KMS-11 (cell line): ENCODE measurements at regions not wholly inside any gene's neighbourhood (a gene's known extent, or its start where the extent isn't known, plus 50 kb on each side); places are given as distances from the start of the nearest gene placed in this dataset.

Experiments used
- H2AFZ ChIP-seq: fragments of 200-600 bp; sonication (generic); 2 replicates; pipeline ENCODE4 v1.6.1; 2016; ENCODE audit warnings: antibody characterized with exemption, mixed run types, low read depth
- H3K27ac ChIP-seq: fragments of 200-600 bp; sonication (generic); 2 replicates; pipeline ENCODE4 v1.6.1; 2016; ENCODE audit warnings: mild to moderate bottlenecking, mixed run types
- H3K27me3 ChIP-seq: fragments of 200-600 bp; sonication (generic); 2 replicates; pipeline ENCODE4 v1.6.1; 2017; ENCODE audit warnings: mild to moderate bottlenecking, low read depth, mixed run types, moderate library complexity; ENCODE audit not compliant: insufficient read depth
- H3K36me3 ChIP-seq: fragments of 200-600 bp; sonication (generic); 2 replicates; pipeline ENCODE4 v1.6.1; 2017; ENCODE audit warnings: mild to moderate bottlenecking, mixed run types; ENCODE audit not compliant: insufficient read depth
- H3K4me1 ChIP-seq: fragments of 200-600 bp; sonication (generic); 2 replicates; pipeline ENCODE4 v1.6.1; 2016; ENCODE audit warnings: mild to moderate bottlenecking, low read depth, mixed run types; ENCODE audit not compliant: poor library complexity, severe bottlenecking
- H3K4me2 ChIP-seq: fragments of 200-600 bp; sonication (generic); 2 replicates; pipeline ENCODE4 v1.7.0; 2016; ENCODE audit warnings: mild to moderate bottlenecking, mixed run types
- H3K4me3 ChIP-seq: fragments of 200-600 bp; sonication (generic); IDR thresholded peaks from 2 replicates; pipeline ENCODE4 v1.6.1; 2017; ENCODE audit warnings: low read depth, low read length, mixed read lengths; ENCODE audit not compliant: insufficient read depth
- H3K79me2 ChIP-seq: fragments of 200-600 bp; sonication (generic); 2 replicates; pipeline ENCODE4 v1.6.1; 2016; ENCODE audit warnings: low read depth, mixed run types; ENCODE audit not compliant: insufficient read depth
- H3K9ac ChIP-seq: fragments of 200-600 bp; sonication (generic); 2 replicates; pipeline ENCODE4 v1.6.1; 2016; ENCODE audit warnings: mild to moderate bottlenecking, mixed run types
- H4K20me1 ChIP-seq: fragments of 200-600 bp; sonication (generic); 2 replicates; pipeline ENCODE4 v1.6.1; 2016; ENCODE audit warnings: mild to moderate bottlenecking, mixed run types; ENCODE audit not compliant: insufficient read depth
- TF ChIP-seq, protein P1 (sequence below): fragments of 200-600 bp; sonication (generic); conservative IDR thresholded peaks from 2 replicates; pipeline ENCODE4 v1.6.1; 2017; ENCODE audit warnings: low read depth, mild to moderate bottlenecking, antibody characterized with exemption, low read length, moderate library complexity, mixed read lengths

- Histone ChIP-seq H3K4me2 (no peak overlapping the region), H2AFZ (no peak overlapping the region; the same call in 1 of the 2 replicates), H3K4me1 (peaks cover 20% of the 10 kb centered on the region), H3K79me2 (no peaks in the 10 kb centered on the region), H3K9ac (no peak overlapping the region), H3K36me3 (no peaks in the 10 kb centered on the region), H3K27me3 (no peaks in the 10 kb centered on the region), H4K20me1 (no peaks in the 10 kb centered on the region), H3K27ac (no peak overlapping the region), H3K4me3 (no peak overlapping the region)
- TF ChIP-seq, protein P1, sequence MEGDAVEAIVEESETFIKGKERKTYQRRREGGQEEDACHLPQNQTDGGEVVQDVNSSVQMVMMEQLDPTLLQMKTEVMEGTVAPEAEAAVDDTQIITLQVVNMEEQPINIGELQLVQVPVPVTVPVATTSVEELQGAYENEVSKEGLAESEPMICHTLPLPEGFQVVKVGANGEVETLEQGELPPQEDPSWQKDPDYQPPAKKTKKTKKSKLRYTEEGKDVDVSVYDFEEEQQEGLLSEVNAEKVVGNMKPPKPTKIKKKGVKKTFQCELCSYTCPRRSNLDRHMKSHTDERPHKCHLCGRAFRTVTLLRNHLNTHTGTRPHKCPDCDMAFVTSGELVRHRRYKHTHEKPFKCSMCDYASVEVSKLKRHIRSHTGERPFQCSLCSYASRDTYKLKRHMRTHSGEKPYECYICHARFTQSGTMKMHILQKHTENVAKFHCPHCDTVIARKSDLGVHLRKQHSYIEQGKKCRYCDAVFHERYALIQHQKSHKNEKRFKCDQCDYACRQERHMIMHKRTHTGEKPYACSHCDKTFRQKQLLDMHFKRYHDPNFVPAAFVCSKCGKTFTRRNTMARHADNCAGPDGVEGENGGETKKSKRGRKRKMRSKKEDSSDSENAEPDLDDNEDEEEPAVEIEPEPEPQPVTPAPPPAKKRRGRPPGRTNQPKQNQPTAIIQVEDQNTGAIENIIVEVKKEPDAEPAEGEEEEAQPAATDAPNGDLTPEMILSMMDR, result no peak
These were observed 169.2 kb upstream of the MANEA start for GRCh38 chr6:95408111-95408510.

DNA sequence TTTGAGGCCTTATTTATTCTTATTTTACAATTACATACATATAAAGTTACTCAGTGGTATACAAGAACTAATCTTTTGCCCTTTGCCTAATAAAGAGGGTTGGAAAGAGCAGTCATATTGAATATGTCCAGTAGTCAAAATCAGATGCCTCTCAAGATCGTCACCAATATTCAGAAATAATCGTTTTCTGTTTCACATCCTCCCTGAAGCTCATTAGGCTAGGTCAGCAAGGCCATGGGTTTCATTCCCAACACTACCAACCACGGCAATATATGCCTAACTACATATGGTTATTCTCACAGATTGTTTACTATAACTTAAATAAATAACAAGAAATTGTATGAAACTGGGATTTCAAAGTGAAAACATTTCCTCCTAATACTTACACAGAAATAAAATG is 167.2 kb upstream of the MANEA start:
- Histone ChIP-seq H2AFZ (no peak overlapping the region), H3K36me3 (no peaks in the 10 kb centered on the region), H3K79me2 (no peaks in the 10 kb centered on the region), H3K4me2 (no peak overlapping the region), H3K27ac (no peak overlapping the region), H3K4me3 (no peak overlapping the region), H3K9ac (no peak overlapping the region), H3K27me3 (no peaks in the 10 kb centered on the region), H3K4me1 (peaks cover 8% of the 10 kb centered on the region), H4K20me1 (no peaks in the 10 kb centered on the region)
- TF ChIP-seq, protein P1, result no peak

- Histone ChIP-seq H3K9ac (no peak overlapping the region), H4K20me1 (no peaks in the 10 kb centered on the region), H2AFZ (no peak overlapping the region), H3K4me1 (no peaks in the 10 kb centered on the region), H3K27me3 (no peaks in the 10 kb centered on the region), H3K4me3 (no peak overlapping the region), H3K27ac (no peak overlapping the region), H3K79me2 (no peaks in the 10 kb centered on the region), H3K4me2 (no peak overlapping the region), H3K36me3 (no peaks in the 10 kb centered on the region)
- TF ChIP-seq, protein P1, result no peak
These were observed 163.5 kb upstream of the MANEA start for GRCh38 chr6:95413789-95414188.

- Histone ChIP-seq H3K27me3 (no peaks in the 10 kb centered on the region), H3K27ac (no peak overlapping the region), H3K4me3 (no peak overlapping the region), H2AFZ (no peak overlapping the region), H3K9ac (no peak overlapping the region), H3K4me2 (no peak overlapping the region), H3K79me2 (no peaks in the 10 kb centered on the region), H3K4me1 (no peaks in the 10 kb centered on the region), H4K20me1 (no peaks in the 10 kb centered on the region), H3K36me3 (no peaks in the 10 kb centered on the region)
- TF ChIP-seq, protein P1, result no peak
These were observed 159.5 kb upstream of the MANEA start for GRCh38 chr6:95417856-95418255.

DNA sequence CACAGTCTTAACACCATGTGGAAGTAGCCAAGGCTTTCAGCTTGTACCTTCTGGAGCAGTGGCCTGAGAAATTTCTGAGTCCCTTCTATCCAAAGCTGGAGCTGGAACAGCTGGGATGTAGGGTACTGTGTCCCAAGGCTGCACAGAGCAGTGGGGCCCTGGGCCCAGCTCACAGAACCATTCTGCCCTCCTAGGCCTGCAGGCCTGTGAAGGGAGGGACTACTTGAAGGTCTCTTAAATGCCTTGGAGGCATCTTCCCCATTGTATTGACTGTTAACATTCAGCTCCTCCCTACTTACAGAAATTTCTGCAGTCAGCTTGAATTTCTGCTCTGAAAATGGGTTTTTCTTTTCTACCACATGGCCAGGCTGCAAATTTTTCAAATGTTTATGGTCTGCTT is 156.5 kb upstream of the MANEA start:
- no peaks in the 10 kb centered on the region for H3K27me3 ChIP-seq
- no peaks in the 10 kb centered on the region for H3K79me2 ChIP-seq
- H3K27ac ChIP-seq, result no peak overlapping the region
- no peaks in the 10 kb centered on the region for H3K36me3 ChIP-seq
- H3K9ac ChIP-seq, result no peak overlapping the region
- H4K20me1 ChIP-seq, result no peaks in the 10 kb centered on the region
- no peak overlapping the region for H3K4me3 ChIP-seq
- TF ChIP-seq, protein P1, result no peak
- no peak overlapping the region for H3K4me2 ChIP-seq
- no peaks in the 10 kb centered on the region for H3K4me1 ChIP-seq
- H2AFZ ChIP-seq, result no peak overlapping the region
